GM20000 (cell line): ENCODE measurements at regions not wholly inside any gene's neighbourhood (a gene's known extent, or its start where the extent isn't known, plus 50 kb on each side); places are given as distances from the start of the nearest gene placed in this dataset.

Experiments used
- DNase-seq: peaks from one replicate; pipeline ENCODE4 v3.0.0; 2012; ENCODE audit warnings: low spot score
- CTCF ChIP-seq: IDR thresholded peaks from 2 replicates; pipeline ENCODE4 v1.5.1; 2012; ENCODE audit warnings: mild to moderate bottlenecking, control low read depth; ENCODE audit errors: extremely low read depth, missing control alignments

GRCh38 chr21:33157303-33157702 is 72.4 kb upstream of the IFNAR2 start:
- no peak for TF ChIP-seq CTCF
- DNase-seq, result no peak

DNA sequence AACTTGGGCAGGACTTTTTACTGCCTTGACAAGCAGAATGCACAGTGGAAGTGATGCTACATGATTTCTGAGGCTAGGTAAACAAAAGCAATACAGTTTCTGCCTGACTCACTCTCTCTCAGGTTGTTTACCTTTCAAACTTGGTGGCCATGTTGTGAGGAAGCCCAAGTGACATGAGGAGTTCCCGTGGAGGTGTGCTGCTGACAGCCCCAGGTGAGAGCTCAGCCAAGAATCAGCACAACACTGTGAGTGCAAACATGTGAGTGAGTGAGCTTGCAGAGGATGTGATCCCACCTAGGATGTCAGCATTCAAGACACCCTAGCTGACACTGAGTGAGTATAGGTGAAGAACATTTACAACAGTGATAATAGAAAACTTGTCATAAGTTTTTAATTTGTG is 71.1 kb upstream of the IFNAR2 start:
- DNase-seq, result no peak
- TF ChIP-seq CTCF, result no peak

DNA sequence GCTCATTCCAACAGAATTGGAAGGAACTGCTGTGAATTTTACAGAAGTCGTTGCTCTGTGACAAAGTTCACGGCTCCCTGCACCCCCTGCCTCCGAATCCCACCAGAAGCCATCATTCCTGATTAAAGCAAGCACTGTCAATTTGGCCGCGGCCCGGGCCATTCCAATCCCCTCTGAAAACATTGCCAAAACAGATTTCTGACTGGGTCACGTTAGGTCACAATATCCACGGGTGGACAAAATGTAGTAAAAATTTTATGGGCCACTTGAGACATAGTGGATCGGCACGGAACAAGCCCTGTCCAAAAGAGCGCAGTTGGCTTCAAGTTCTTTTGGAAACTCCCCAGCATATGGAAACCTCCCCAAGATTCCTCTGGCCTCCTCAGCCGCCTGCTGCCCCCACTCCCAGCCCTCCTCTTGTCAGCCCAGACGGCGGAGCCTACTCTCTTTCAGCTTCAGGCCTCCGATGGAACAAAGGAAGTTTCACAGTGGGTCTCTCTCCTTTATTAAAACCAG is 67.2 kb upstream of the IFNAR2 start:
- DNase-seq, result no peak
- TF ChIP-seq CTCF, result no peak

DNA sequence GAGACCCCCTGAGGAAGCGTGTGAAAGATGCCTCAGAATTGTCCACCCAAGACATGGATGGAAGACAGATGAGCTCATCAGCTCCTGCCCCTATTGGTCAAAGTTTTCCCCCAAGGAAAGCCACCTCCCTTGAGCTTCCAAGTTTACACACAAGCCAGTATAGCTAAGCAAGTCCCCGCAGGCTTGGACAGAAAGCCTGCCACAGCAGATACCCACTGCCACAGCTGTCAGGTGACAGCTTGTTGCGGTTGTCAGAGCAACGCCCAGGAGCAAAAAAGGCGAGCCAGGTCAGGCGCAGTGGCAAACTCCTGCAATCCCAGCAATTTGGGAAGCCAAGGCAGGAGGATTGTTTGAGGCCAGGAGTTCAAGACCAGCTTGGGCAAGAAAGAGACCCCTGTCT is 60.9 kb upstream of the IFNAR2 start:
- no peak for DNase-seq
- TF ChIP-seq CTCF, result no peak

GRCh38 chr21:33169359-33169758 is 60.4 kb upstream of the IFNAR2 start:
- DNase-seq, result peak; percentile 30
- TF ChIP-seq CTCF, result no peak

- no peak for DNase-seq
- TF ChIP-seq CTCF, result no peak
Measured at GRCh38 chr21:33171616-33172169, 58.0 kb upstream of the IFNAR2 start.

DNA sequence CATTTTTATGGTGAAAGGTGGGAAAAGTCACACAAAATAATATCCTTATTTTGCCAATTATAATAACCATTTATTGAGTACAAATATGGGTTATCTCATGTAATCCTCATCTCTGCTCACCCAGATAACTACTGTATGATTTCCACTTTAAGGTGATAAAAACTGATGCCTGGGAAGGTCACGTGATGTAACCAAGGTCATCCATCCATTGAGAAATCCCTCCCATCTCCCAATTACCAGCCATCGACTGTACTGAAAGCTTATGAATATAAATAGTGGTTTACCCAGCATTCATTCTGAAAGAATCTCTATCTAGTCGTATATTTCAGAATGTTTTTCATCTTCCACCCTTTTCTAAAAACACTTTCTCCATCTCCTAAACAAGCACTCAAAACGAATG is 55.0 kb upstream of the IFNAR2 start:
- DNase-seq, result no peak
- no peak for TF ChIP-seq CTCF
